ENCODE measurements at regions not wholly inside any gene's neighbourhood (a gene's known extent, or its start where the extent isn't known, plus 50 kb on each side); places are given as distances from the start of the nearest gene placed in this dataset.

GRCh38 chr1:232562855-232563510, 67.0 kb downstream of the SIPA1L2 start:
- Histone ChIP-seq H3K4me3 (ENCODE audit: insufficient read depth, low read depth, low read length) (no peak overlapping the region), H3K27me3 (ENCODE audit: control insufficient read depth, insufficient read depth, low read length) (no peaks in the 10 kb centered on the region), H3K36me3 (replicated peaks; ENCODE audit: control insufficient read depth, insufficient read depth, low read length) (no peaks in the 10 kb centered on the region)
- no peak for DNase-seq

- DNase-seq: no peak
- Histone ChIP-seq H3K27me3 (ENCODE audit: control insufficient read depth, insufficient read depth, low read length) (no peaks in the 10 kb centered on the region), H3K4me3 (ENCODE audit: insufficient read depth, low read depth, low read length) (no peak overlapping the region), H3K36me3 (replicated peaks; ENCODE audit: control insufficient read depth, insufficient read depth, low read length) (no peaks in the 10 kb centered on the region)
Measured at GRCh38 chr1:232561381-232561780, 68.6 kb downstream of the SIPA1L2 start.

GRCh38 chr1:232560940-232561339, 69.0 kb downstream of the SIPA1L2 start:
- Histone ChIP-seq H3K27me3 (ENCODE audit: control insufficient read depth, insufficient read depth, low read length) (no peaks in the 10 kb centered on the region), H3K36me3 (replicated peaks; ENCODE audit: control insufficient read depth, insufficient read depth, low read length) (no peaks in the 10 kb centered on the region), H3K4me3 (ENCODE audit: insufficient read depth, low read depth, low read length) (no peak overlapping the region)
- DNase-seq: no peak

GRCh38 chr1:232558954-232559353, 71.0 kb downstream of the SIPA1L2 start:
- peak; percentile 62 for DNase-seq
- no peaks in the 10 kb centered on the region for H3K27me3 ChIP-seq (ENCODE audit: control insufficient read depth, insufficient read depth, low read length)
- H3K4me3 ChIP-seq (ENCODE audit: insufficient read depth, low read depth, low read length): no peak overlapping the region
- H3K36me3 ChIP-seq (replicated peaks; ENCODE audit: control insufficient read depth, insufficient read depth, low read length): no peaks in the 10 kb centered on the region

- DNase-seq: no peak
- no peak overlapping the region for H3K4me3 ChIP-seq (ENCODE audit: insufficient read depth, low read depth, low read length)
- H3K36me3 ChIP-seq (replicated peaks; ENCODE audit: control insufficient read depth, insufficient read depth, low read length): no peaks in the 10 kb centered on the region
- H3K27me3 ChIP-seq (ENCODE audit: control insufficient read depth, insufficient read depth, low read length): no peaks in the 10 kb centered on the region
Measured at GRCh38 chr1:232557502-232558191, 72.3 kb downstream of the SIPA1L2 start.

- Histone ChIP-seq H3K4me3 (ENCODE audit: insufficient read depth, low read depth, low read length) (no peak overlapping the region), H3K27me3 (ENCODE audit: control insufficient read depth, insufficient read depth, low read length) (no peaks in the 10 kb centered on the region), H3K36me3 (replicated peaks; ENCODE audit: control insufficient read depth, insufficient read depth, low read length) (no peaks in the 10 kb centered on the region)
- no peak for DNase-seq
Measured at GRCh38 chr1:232557096-232557495, 72.8 kb downstream of the SIPA1L2 start.

GRCh38 chr1:232556351-232556750, 73.6 kb downstream of the SIPA1L2 start:
- no peak overlapping the region for H3K4me3 ChIP-seq (ENCODE audit: insufficient read depth, low read depth, low read length)
- no peak for DNase-seq
- H3K36me3 ChIP-seq (replicated peaks; ENCODE audit: control insufficient read depth, insufficient read depth, low read length): no peaks in the 10 kb centered on the region
- H3K27me3 ChIP-seq (ENCODE audit: control insufficient read depth, insufficient read depth, low read length): no peaks in the 10 kb centered on the region

- Histone ChIP-seq H3K27me3 (ENCODE audit: control insufficient read depth, insufficient read depth, low read length) (no peaks in the 10 kb centered on the region), H3K36me3 (replicated peaks; ENCODE audit: control insufficient read depth, insufficient read depth, low read length) (no peaks in the 10 kb centered on the region), H3K4me3 (ENCODE audit: insufficient read depth, low read depth, low read length) (no peak overlapping the region)
- DNase-seq: no peak
Measured at GRCh38 chr1:232555494-232556210, 74.3 kb downstream of the SIPA1L2 start.

GRCh38 chr1:232554409-232554808, 75.5 kb downstream of the SIPA1L2 start:
- no peak for DNase-seq
- no peaks in the 10 kb centered on the region for H3K36me3 ChIP-seq (replicated peaks; ENCODE audit: control insufficient read depth, insufficient read depth, low read length)
- H3K27me3 ChIP-seq (ENCODE audit: control insufficient read depth, insufficient read depth, low read length): no peaks in the 10 kb centered on the region
- H3K4me3 ChIP-seq (ENCODE audit: insufficient read depth, low read depth, low read length): no peak overlapping the region

GRCh38 chr1:232553809-232554208, 76.1 kb downstream of the SIPA1L2 start:
- no peaks in the 10 kb centered on the region for H3K27me3 ChIP-seq (ENCODE audit: control insufficient read depth, insufficient read depth, low read length)
- DNase-seq: no peak
- no peak overlapping the region for H3K4me3 ChIP-seq (ENCODE audit: insufficient read depth, low read depth, low read length)
- H3K36me3 ChIP-seq (replicated peaks; ENCODE audit: control insufficient read depth, insufficient read depth, low read length): no peaks in the 10 kb centered on the region

- DNase-seq: no peak
- Histone ChIP-seq H3K36me3 (replicated peaks; ENCODE audit: control insufficient read depth, insufficient read depth, low read length) (no peaks in the 10 kb centered on the region), H3K27me3 (ENCODE audit: control insufficient read depth, insufficient read depth, low read length) (no peaks in the 10 kb centered on the region), H3K4me3 (ENCODE audit: insufficient read depth, low read depth, low read length) (no peak overlapping the region)
Measured at GRCh38 chr1:232553050-232553754, 76.7 kb downstream of the SIPA1L2 start.

GRCh38 chr1:232551386-232551785, 78.5 kb downstream of the SIPA1L2 start:
- no peaks in the 10 kb centered on the region for H3K27me3 ChIP-seq (ENCODE audit: control insufficient read depth, insufficient read depth, low read length)

GRCh38 chr1:232550007-232550406, 79.9 kb downstream of the SIPA1L2 start:
- H3K27me3 ChIP-seq (ENCODE audit: control insufficient read depth, insufficient read depth, low read length): no peaks in the 10 kb centered on the region
- H3K36me3 ChIP-seq (replicated peaks; ENCODE audit: control insufficient read depth, insufficient read depth, low read length): no peaks in the 10 kb centered on the region
- DNase-seq: no peak
- H3K4me3 ChIP-seq (ENCODE audit: insufficient read depth, low read depth, low read length): no peak overlapping the region

More at GRCh38 chr1:232551386-232551785, 78.5 kb downstream of the SIPA1L2 start:
- Histone ChIP-seq H3K36me3 (replicated peaks; ENCODE audit: control insufficient read depth, insufficient read depth, low read length) (no peaks in the 10 kb centered on the region), H3K4me3 (ENCODE audit: insufficient read depth, low read depth, low read length) (no peak overlapping the region)
- DNase-seq: no peak

- H3K4me3 ChIP-seq (ENCODE audit: insufficient read depth, low read depth, low read length): no peak overlapping the region
Measured at GRCh38 chr1:232548691-232549090, 81.2 kb downstream of the SIPA1L2 start.

More at GRCh38 chr1:232548691-232549090, 81.2 kb downstream of the SIPA1L2 start:
- H3K36me3 ChIP-seq (replicated peaks; ENCODE audit: control insufficient read depth, insufficient read depth, low read length): no peaks in the 10 kb centered on the region
- no peaks in the 10 kb centered on the region for H3K27me3 ChIP-seq (ENCODE audit: control insufficient read depth, insufficient read depth, low read length)
- peak; percentile 44 for DNase-seq

All from H7 (cell line).